ENCODE measurements at regions not wholly inside any gene's neighbourhood (a gene's known extent, or its start where the extent isn't known, plus 50 kb on each side); places are given as distances from the start of the nearest gene placed in this dataset.

DNA sequence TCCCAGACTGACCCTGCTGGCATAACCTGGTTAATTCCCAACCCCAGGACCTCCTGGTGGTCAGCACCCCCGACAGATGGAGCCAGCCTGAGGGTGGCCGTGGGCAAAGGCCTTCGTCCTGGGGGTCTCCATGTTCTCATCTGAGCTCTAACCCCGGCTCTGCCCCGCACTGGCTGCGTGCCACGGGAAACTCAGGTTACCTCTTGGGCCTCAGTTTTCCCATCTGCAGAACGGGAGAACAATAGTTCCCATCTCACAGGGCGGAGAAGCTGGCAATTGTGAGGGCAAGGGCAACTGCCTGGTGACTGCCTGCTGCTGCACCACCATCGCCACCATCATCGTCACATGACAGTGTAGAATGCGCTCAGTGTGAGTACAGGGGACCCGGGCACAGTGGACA is 77.9 kb downstream of the RFLNA start:
- no peaks in the 10 kb centered on the region for H3K27me3 ChIP-seq (ENCODE audit: control insufficient read depth, low read length)
- H3K27ac ChIP-seq (ENCODE audit: low read depth, low read length), result no peak overlapping the region
- TF ChIP-seq CTCF (IDR thresholded peaks at IDR 0.05; ENCODE audit: low read depth, low read length, poor library complexity, severe bottlenecking) (no peak), EZH2phosphoT487 (IDR thresholded peaks at IDR 0.05; ENCODE audit: borderline replicate concordance, low read length) (no peak)
- H3K36me3 ChIP-seq (ENCODE audit: control insufficient read depth, low read length), result peaks cover 3% of the 10 kb centered on the region; the same call in 1 of the 2 replicates
- no peak overlapping the region for H3K4me2 ChIP-seq (ENCODE audit: low read length)
- H3K4me3 ChIP-seq (ENCODE audit: low read length), result no peak overlapping the region
- no peaks in the 10 kb centered on the region for H3K79me2 ChIP-seq (ENCODE audit: control insufficient read depth, low read length)
- H3K9me3 ChIP-seq (ENCODE audit: control insufficient read depth, insufficient read depth, low read length), result no peaks in the 10 kb centered on the region
- H4K20me1 ChIP-seq (ENCODE audit: control insufficient read depth, insufficient read depth, low read depth, low read length), result 0 out of 2 replicates have a peak, but pooled peaks cover 4% of the 10 kb centered on the region
- no peaks in the 10 kb centered on the region for H3F3A ChIP-seq (ENCODE audit: control insufficient read depth, insufficient read depth)
- H3K4me1 ChIP-seq (ENCODE audit: control insufficient read depth, low read length), result no peaks in the 10 kb centered on the region
- no peaks in the 10 kb centered on the region for H3K9me2 ChIP-seq (replicated peaks; ENCODE audit: control insufficient read depth, low read length)

- Histone ChIP-seq H3K9me2 (replicated peaks; ENCODE audit: control insufficient read depth, low read length) (no peaks in the 10 kb centered on the region), H3K4me1 (ENCODE audit: control insufficient read depth, low read length) (no peaks in the 10 kb centered on the region), H3K4me3 (ENCODE audit: low read length) (no peak overlapping the region), H3K79me2 (ENCODE audit: control insufficient read depth, low read length) (no peaks in the 10 kb centered on the region), H4K20me1 (ENCODE audit: control insufficient read depth, insufficient read depth, low read depth, low read length) (0 out of 2 replicates have a peak, but pooled peaks cover 4% of the 10 kb centered on the region), H3F3A (ENCODE audit: control insufficient read depth, insufficient read depth) (no peaks in the 10 kb centered on the region), H3K27me3 (ENCODE audit: control insufficient read depth, low read length) (no peaks in the 10 kb centered on the region), H3K27ac (ENCODE audit: low read depth, low read length) (no peak overlapping the region), H3K4me2 (ENCODE audit: low read length) (no peak overlapping the region), H3K36me3 (ENCODE audit: control insufficient read depth, low read length) (peaks cover 3% of the 10 kb centered on the region; the same call in 1 of the 2 replicates), H3K9me3 (ENCODE audit: control insufficient read depth, insufficient read depth, low read length) (no peaks in the 10 kb centered on the region)
- TF ChIP-seq CTCF (IDR thresholded peaks at IDR 0.05; ENCODE audit: low read depth, low read length, poor library complexity, severe bottlenecking) (no peak), EZH2phosphoT487 (IDR thresholded peaks at IDR 0.05; ENCODE audit: borderline replicate concordance, low read length) (no peak)
Observed at GRCh38 chr12:124371970-124372555, 77.2 kb downstream of the RFLNA start.

DNA sequence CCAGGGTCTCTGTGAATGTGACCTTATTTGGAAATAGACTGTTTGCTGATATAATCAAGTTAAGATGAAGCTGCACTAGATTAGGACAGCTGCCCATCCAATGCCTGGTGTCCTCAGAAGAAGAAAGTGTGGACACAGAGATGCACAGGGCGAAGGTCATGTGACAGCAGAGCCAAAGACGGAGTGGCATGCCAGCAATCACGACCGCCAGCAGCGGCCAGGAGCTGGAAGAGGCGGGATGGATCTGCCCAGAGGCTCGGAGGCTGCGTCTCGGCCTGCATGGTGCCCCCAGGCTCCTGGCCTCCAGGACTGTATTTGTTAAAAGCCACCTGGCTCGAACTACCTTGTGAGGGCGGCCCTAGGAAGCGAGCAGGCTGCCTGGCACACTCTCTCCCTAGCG is 76.5 kb downstream of the RFLNA start:
- Histone ChIP-seq H3K4me1 (ENCODE audit: control insufficient read depth, low read length) (no peaks in the 10 kb centered on the region), H3K4me3 (ENCODE audit: low read length) (no peak overlapping the region), H3K36me3 (ENCODE audit: control insufficient read depth, low read length) (peaks cover 3% of the 10 kb centered on the region; the same call in 1 of the 2 replicates), H3K9me3 (ENCODE audit: control insufficient read depth, insufficient read depth, low read length) (no peaks in the 10 kb centered on the region), H4K20me1 (ENCODE audit: control insufficient read depth, insufficient read depth, low read depth, low read length) (0 out of 2 replicates have a peak, but pooled peaks cover 4% of the 10 kb centered on the region), H3K4me2 (ENCODE audit: low read length) (no peak overlapping the region), H3F3A (ENCODE audit: control insufficient read depth, insufficient read depth) (no peaks in the 10 kb centered on the region), H3K9me2 (replicated peaks; ENCODE audit: control insufficient read depth, low read length) (no peaks in the 10 kb centered on the region), H3K27ac (ENCODE audit: low read depth, low read length) (no peak overlapping the region), H3K27me3 (ENCODE audit: control insufficient read depth, low read length) (no peaks in the 10 kb centered on the region), H3K79me2 (ENCODE audit: control insufficient read depth, low read length) (no peaks in the 10 kb centered on the region)
- TF ChIP-seq CTCF (IDR thresholded peaks at IDR 0.05; ENCODE audit: low read depth, low read length, poor library complexity, severe bottlenecking) (no peak), EZH2phosphoT487 (IDR thresholded peaks at IDR 0.05; ENCODE audit: borderline replicate concordance, low read length) (no peak)
